Fibroblast of lung (primary cell): ENCODE measurements at regions not wholly inside any gene's neighbourhood (a gene's known extent, or its start where the extent isn't known, plus 50 kb on each side); places are given as distances from the start of the nearest gene placed in this dataset.

Experiments used
- CTCF ChIP-seq, 2 donors: IDR thresholded peaks in 1 of 2; conservative IDR thresholded peaks in 1 of 2; 1 replicate in 1 of 2; 2 replicates in 1 of 2; pipeline ENCODE4 v1.5.1; 2011 to 2012; ENCODE audit warnings: low read length in 2 of 2, control low read depth in 1 of 2, inconsistent platforms in 1 of 2, low read depth in 1 of 2, mild to moderate bottlenecking in 1 of 2
- EZH2 ChIP-seq: IDR thresholded peaks from 2 replicates; pipeline ENCODE4 v1.5.1; 2012; ENCODE audit warnings: low read length, control low read depth, mild to moderate bottlenecking; ENCODE audit errors: missing control alignments

- TF ChIP-seq CTCF (conservative IDR thresholded peaks at IDR 0.05 in 1 of 2, IDR thresholded peaks at IDR 0.05 in 1 of 2; ENCODE audit: low read depth in 1 of 2, low read length in 2 of 2) (no peak), EZH2 (no peak)
Observed at GRCh38 chr1:30192969-30193630, 530.3 kb downstream of the MATN1 start.
